Colon (tissue), 2 donors: ENCODE measurements at regions not wholly inside any gene's neighbourhood (a gene's known extent, or its start where the extent isn't known, plus 50 kb on each side); places are given as distances from the start of the nearest gene placed in this dataset.

ENCODE experiments used
- FAIRE-seq: peaks from 2 replicates; lab custom pipeline; 2012; peaks lifted over from hg19 to GRCh38; lab: Jason Lieb, UNC
- donor health status: control.
- donor health status: control.

DNA sequence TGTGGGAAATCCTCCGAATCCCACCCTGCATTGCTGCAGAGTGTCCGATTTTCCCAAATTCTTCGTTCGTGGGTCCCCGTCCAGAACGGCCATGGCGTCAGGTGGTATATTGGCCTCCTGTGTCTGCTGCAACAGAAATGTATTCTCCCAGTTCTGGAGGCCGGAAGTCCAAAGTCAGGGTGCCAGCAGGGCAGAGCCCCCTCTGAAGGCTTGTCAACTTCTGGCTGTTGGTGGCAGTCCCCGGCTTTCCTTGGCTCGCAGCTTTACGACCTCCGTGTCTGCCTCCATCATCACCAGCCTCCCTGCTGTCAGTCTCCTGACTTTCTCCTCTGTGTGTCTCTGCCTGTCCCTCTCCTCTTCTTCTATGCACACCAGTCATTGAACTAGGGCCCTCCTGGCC, 142.1 kb upstream of the FOXF1 start:
- FAIRE-seq: no peak

DNA sequence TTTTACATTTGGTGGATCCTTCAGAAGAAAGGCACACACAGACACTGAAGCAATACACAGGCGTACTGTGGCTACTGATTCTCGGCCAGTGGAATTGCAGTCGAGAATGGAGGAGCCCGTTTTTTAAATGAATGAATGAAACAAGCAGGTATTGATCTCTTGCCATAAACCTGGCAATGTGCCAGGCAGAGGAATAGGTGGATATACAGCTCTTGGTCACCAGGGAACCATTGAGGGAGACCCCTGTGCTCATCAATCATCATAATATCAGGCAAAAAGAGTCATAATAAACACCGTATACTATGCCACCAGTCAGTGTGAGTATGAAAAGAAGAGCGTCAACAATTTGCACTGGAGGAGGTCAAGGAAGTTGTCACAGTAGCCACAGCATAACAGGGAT, 140.3 kb upstream of the FOXF1 start:
- FAIRE-seq: no peak

- FAIRE-seq: no peak
These were observed 139.1 kb upstream of the FOXF1 start for GRCh38 chr16:86371083-86371803.

DNA sequence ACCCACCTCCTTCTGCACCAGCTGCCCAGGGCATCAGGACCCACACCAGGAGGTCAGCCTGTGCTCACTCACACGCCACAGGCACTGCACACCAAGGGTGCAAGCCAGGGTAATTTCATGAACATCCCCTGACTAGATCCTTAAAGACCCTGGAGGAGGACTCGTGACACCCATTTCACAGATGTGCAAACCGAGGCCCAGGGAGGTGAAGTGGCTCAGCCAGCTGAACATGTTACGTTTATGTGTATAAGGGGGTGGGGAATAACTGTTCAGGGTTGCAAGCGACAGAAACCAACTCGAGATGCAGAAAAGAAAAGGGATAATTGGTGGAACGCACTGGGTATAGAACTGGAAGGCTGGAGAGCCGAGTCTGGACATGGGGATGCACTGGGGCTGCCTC, 138.1 kb upstream of the FOXF1 start:
- no peak for FAIRE-seq

GRCh38 chr16:86373276-86373901, 136.9 kb upstream of the FOXF1 start:
- FAIRE-seq: no peak

DNA sequence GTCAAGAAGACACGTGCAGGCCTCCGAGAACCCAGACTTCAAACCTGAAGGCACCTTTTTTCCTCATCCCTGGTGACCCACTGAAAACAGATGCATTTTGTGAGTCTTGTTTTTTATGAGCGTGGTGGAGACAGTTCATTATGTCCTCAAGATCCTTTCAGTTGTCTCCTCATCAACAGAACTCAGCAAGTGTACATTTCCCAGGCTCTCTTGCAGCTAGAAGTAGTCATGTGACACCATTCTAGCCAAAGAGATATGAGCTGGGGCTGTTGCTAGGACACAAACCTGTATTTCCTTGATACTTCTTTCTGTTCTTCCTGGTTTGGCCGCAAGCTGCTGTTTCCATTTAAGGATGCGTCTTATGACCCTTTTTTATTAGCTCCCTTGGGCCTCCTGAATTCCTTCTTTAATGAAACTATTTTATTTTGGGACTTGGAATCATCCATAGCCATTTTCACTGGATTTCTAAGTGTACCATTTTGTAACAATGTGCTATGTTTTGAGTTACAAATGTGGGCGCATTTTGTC, 135.7 kb upstream of the FOXF1 start:
- no peak for FAIRE-seq

- no peak for FAIRE-seq
These were observed 135.0 kb upstream of the FOXF1 start for GRCh38 chr16:86375364-86375763.

- FAIRE-seq: no peak
These were observed 134.5 kb upstream of the FOXF1 start for GRCh38 chr16:86375851-86376250.

GRCh38 chr16:86376837-86377236, 133.5 kb upstream of the FOXF1 start:
- no peak for FAIRE-seq

DNA sequence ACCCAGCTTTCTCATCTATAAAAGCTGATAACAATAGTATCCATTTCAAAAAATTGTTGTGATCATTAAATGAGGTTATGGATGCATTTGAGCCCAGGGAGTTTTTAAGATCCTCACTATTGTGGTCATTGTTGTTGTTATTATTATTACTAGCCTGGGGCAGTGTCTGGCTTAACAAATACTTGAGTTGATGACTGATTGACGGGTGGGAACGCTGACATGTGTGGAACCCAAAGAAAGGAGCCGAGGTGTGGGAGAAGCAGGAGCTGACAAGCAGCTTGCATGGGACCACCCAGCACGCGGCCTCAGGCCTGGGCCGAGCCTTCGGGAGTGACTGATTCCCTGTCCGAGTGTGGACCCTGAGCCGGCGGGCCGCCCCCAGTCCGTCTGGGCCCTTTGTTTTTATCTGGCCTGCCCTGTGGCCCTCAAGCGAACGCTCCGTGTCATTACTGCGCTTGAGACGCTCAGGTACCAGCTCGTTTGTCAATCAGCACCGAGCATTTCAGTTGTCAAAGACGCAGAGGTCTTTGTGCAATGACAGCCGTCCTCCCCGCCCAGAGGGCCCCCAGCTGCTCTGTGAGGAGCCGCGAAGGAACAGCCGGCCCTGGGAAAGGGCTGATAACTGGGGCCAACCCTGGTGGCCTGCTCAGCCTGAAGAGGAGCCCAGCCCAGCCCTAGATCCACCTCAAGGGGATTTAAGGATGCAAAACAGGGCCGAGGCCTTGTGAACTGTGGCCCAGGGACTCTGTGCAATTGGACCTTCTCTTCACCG, 132.9 kb upstream of the FOXF1 start:
- FAIRE-seq: no peak

GRCh38 chr16:86378128-86378527, 132.2 kb upstream of the FOXF1 start:
- no peak for FAIRE-seq

- no peak for FAIRE-seq
These were observed 131.4 kb upstream of the FOXF1 start for GRCh38 chr16:86378831-86379504.

GRCh38 chr16:86379505-86379846, 130.9 kb upstream of the FOXF1 start:
- no peak for FAIRE-seq

GRCh38 chr16:86380030-86380429, 130.3 kb upstream of the FOXF1 start:
- FAIRE-seq: no peak

GRCh38 chr16:86381491-86381890, 128.8 kb upstream of the FOXF1 start:
- no peak for FAIRE-seq

DNA sequence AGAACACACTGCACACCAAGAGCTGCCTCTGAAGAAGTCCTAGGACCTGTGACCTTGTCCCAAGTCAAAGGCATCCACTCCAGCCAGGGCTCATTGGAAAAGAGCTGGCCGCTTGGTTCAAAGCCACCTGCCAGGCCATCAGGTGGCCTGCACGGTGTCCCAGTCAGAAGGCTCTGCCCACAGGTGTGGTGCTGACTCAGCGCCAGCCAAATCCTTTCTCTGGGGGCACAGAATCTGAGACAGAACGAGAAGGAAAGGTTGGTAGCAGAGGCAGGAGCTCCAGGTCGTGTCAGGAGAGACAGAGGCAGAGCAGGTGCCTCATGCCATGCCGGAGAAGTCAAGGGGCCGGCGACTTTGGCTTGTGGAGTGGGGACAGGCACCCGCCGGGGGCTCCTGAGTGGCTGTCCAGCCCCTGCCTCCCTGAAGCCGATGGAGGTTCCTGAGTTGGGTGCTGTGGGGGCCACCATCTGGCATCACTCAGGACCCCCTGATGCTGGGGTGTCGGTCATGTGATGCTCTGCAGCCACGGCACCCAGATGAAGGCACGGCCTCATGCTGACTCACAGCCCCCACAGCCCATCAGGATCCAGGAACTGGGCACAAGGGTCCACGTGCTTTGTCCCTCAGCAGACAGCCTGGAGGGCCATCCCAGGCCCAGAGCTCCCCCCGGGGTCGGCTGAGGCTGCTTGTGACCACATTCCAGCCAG, 128.1 kb upstream of the FOXF1 start:
- no peak for FAIRE-seq

- no peak for FAIRE-seq
These were observed 127.4 kb upstream of the FOXF1 start for GRCh38 chr16:86382774-86383407.

DNA sequence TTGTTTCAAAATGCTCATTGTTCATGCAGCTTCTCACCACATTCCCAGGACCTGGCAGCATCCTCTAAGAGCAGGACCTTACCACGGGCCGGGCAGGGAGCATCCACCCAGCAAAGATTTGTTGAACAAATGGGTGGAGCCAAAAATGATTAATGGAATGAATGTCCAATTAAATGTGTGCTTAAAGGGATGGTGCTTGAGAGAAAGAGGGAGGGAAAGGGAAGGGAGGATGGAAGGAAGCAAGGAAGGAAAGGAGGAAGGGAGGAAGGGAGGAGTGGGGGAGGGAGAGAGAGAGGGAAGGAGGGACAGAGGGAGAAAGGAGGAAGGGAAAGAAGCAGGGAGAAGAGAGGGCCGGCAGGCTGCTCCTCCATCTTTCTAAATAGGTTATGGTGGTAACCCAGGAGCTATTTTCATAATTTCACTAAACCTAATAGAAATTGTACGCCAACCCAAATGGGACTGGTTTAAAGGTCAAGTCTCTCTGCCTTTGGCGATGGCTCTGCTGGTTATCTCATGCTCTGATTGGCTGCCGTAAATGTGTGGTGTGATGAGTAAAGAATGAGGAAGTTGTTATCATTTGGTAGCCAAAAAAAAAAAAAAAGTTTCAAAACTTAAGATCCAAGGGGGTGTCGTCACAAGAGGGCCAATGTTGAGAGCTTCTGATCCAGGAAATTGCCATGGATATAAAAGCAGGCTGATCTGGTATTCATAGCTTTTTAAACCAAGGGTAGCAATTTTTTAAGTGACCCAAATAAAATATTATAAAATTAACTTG, 126.7 kb upstream of the FOXF1 start:
- FAIRE-seq: no peak

GRCh38 chr16:86384263-86384649, 126.1 kb upstream of the FOXF1 start:
- no peak for FAIRE-seq

GRCh38 chr16:86384980-86385379, 125.3 kb upstream of the FOXF1 start:
- FAIRE-seq: no peak
